Myocyte (in vitro differentiated cells): ENCODE measurements at regions not wholly inside any gene's neighbourhood (a gene's known extent, or its start where the extent isn't known, plus 50 kb on each side); places are given as distances from the start of the nearest gene placed in this dataset.
A peak's percentile ranks its signal among the peaks of the same experiment; 100 is the strongest.

Experiments
- DNase-seq: peaks from one replicate; pipeline ENCODE4 v3.0.0-alpha.2; 2012; ENCODE audit warnings: low read depth

- DNase-seq, result no peak
These were observed 688.0 kb upstream of the ZEB2 start for GRCh38 chr2:145207884-145208283.

- DNase-seq, result no peak
These were observed 686.8 kb upstream of the ZEB2 start for GRCh38 chr2:145206496-145207281.

GRCh38 chr2:145203891-145204290 lies 684.0 kb upstream of the ZEB2 start:
- peak; percentile 41 for DNase-seq

GRCh38 chr2:145199827-145200706 lies 680.1 kb upstream of the ZEB2 start:
- no peak for DNase-seq

- DNase-seq, result no peak
These were observed 679.1 kb upstream of the ZEB2 start for GRCh38 chr2:145199042-145199441.

- no peak for DNase-seq
These were observed 678.6 kb upstream of the ZEB2 start for GRCh38 chr2:145198555-145198954.

GRCh38 chr2:145197944-145198343 lies 678.0 kb upstream of the ZEB2 start:
- DNase-seq, result no peak

GRCh38 chr2:145194673-145195072 lies 674.8 kb upstream of the ZEB2 start:
- peak; percentile 25 for DNase-seq

- no peak for DNase-seq
These were observed 670.2 kb upstream of the ZEB2 start for GRCh38 chr2:145190031-145190703.

GRCh38 chr2:145186303-145186702 lies 666.4 kb upstream of the ZEB2 start:
- no peak for DNase-seq

- DNase-seq, result no peak
These were observed 665.8 kb upstream of the ZEB2 start for GRCh38 chr2:145185696-145186095.

- DNase-seq, result peak; percentile 59
These were observed 665.1 kb upstream of the ZEB2 start for GRCh38 chr2:145184741-145185651.

- DNase-seq, result no peak
These were observed 649.4 kb upstream of the ZEB2 start for GRCh38 chr2:145169285-145169684.

GRCh38 chr2:145168091-145168490 lies 648.2 kb upstream of the ZEB2 start:
- no peak for DNase-seq

GRCh38 chr2:145166731-145167302 lies 646.9 kb upstream of the ZEB2 start:
- no peak for DNase-seq

GRCh38 chr2:145161656-145162055 lies 641.7 kb upstream of the ZEB2 start:
- DNase-seq, result no peak

- DNase-seq, result no peak
These were observed 640.9 kb upstream of the ZEB2 start for GRCh38 chr2:145160855-145161254.

GRCh38 chr2:145159676-145160075 lies 639.8 kb upstream of the ZEB2 start:
- DNase-seq, result no peak

GRCh38 chr2:145157741-145158591 lies 638.0 kb upstream of the ZEB2 start:
- DNase-seq, result peak; percentile 95
